B cell (primary cell): ENCODE measurements at regions not wholly inside any gene's neighbourhood (a gene's known extent, or its start where the extent isn't known, plus 50 kb on each side); places are given as distances from the start of the nearest gene placed in this dataset.

ENCODE experiments used
- ATAC-seq: fragments of 200-7000 bp; cut with Tn5 transposase; one replicate; pipeline ENCODE4 v1.10.0; 2021; ENCODE audit warnings: low read depth, mild to moderate bottlenecking, moderate number of reproducible peaks, moderate library complexity
- CTCF ChIA-PET: fragments of 350-600 bp; sonication (Branson Sonifier 250); formaldehyde crosslinking; loops from one replicate; lab custom pipeline; 2021; ENCODE audit warnings: antibody characterized with exemption, inconsistent platforms; lab: Charles Lee
- POLR2A ChIA-PET: fragments of 350-600 bp; sonication (Branson Sonifier 250); formaldehyde crosslinking; loops from one replicate; lab custom pipeline; 2021; ENCODE audit warnings: antibody characterized with exemption; lab: Charles Lee
- DNase-seq: peaks from one replicate; pipeline ENCODE4 v3.0.0; 2013
- H2AFZ ChIP-seq: 2 replicates; pipeline ENCODE4 v1.6.1; 2012; ENCODE audit warnings: mild to moderate bottlenecking, low read depth, low read length; ENCODE audit not compliant: insufficient read depth, poor library complexity, severe bottlenecking
- H3K27ac ChIP-seq, 2 donors: 1 replicate in 1 of 2; 2 replicates in 1 of 2; pipeline ENCODE4 v1.5.1; 2012 to 2013; ENCODE audit warnings: low read length in 2 of 2, mild to moderate bottlenecking in 2 of 2, moderate library complexity in 1 of 2
- H3K27me3 ChIP-seq, 4 experiments: fragments of 200-600 bp in 1 of 4; sonication (generic) in 1 of 4; replicated peaks in 1 of 4; 1 replicate in 2 of 4; 2 replicates in 2 of 4; pipeline versions ENCODE4 v1.6.1 to v1.7.0; 2013 to 2016; ENCODE audit warnings: low read length in 3 of 4, mild to moderate bottlenecking in 2 of 4, mixed read lengths in 1 of 4, moderate library complexity in 1 of 4; ENCODE audit not compliant: insufficient read depth in 4 of 4, control insufficient read depth in 3 of 4; ENCODE audit errors: control extremely low read depth in 1 of 4
- H3K36me3 ChIP-seq, 2 experiments: replicated peaks in 1 of 2; 1 replicate in 1 of 2; 2 replicates in 1 of 2; pipeline versions ENCODE4 v1.6.1 to v1.7.1; 2013; ENCODE audit warnings: low read length in 1 of 2; ENCODE audit not compliant: insufficient read depth in 2 of 2, control insufficient read depth in 1 of 2; ENCODE audit errors: control extremely low read depth in 1 of 2, extremely low read depth in 1 of 2
- H3K4me1 ChIP-seq, 2 donors: fragments of 200-600 bp in 1 of 2; sonication (generic) in 1 of 2; 1 replicate in 1 of 2; 2 replicates in 1 of 2; pipeline versions ENCODE4 v1.5.1 to v1.6.1; 2013 to 2017; ENCODE audit warnings: low read length in 2 of 2; ENCODE audit not compliant: control insufficient read depth in 2 of 2, insufficient read depth in 2 of 2
- H3K4me2 ChIP-seq: replicated peaks from 2 replicates; pipeline ENCODE3; 2012; ENCODE audit warnings: mild to moderate bottlenecking, low read depth, low read length; ENCODE audit not compliant: poor library complexity, severe bottlenecking
- H3K4me3 ChIP-seq, 5 experiments: fragments of 200-600 bp in 1 of 5; sonication (generic) in 1 of 5; 1 replicate in 3 of 5; 2 replicates in 2 of 5; pipeline versions ENCODE4 v1.5.1 to v1.7.0; 2011 to 2016; ENCODE audit warnings: low read length in 4 of 5, mild to moderate bottlenecking in 4 of 5, low read depth in 2 of 5, control low read depth in 1 of 5, moderate library complexity in 1 of 5; ENCODE audit not compliant: insufficient read depth in 1 of 5; ENCODE audit errors: control extremely low read depth in 1 of 5, extremely low read depth in 1 of 5
- H3K79me2 ChIP-seq: fragments of 200-600 bp; sonication (generic); one replicate; pipeline ENCODE4 v1.6.0; 2016; ENCODE audit warnings: low read length; ENCODE audit not compliant: control insufficient read depth, insufficient read depth
- H3K9ac ChIP-seq: fragments of 200-600 bp; sonication (generic); 2 replicates; pipeline ENCODE4 v1.6.1; 2017; ENCODE audit warnings: mild to moderate bottlenecking, low read length, moderate library complexity
- H3K9me3 ChIP-seq, 3 donors: one replicate each; pipeline versions ENCODE4 v1.6.1 to v1.7.1; 2013; ENCODE audit warnings: low read length in 2 of 3; ENCODE audit not compliant: control insufficient read depth in 2 of 3, insufficient read depth in 1 of 3; ENCODE audit errors: control extremely low read depth in 1 of 3
- H4K20me1 ChIP-seq: 2 replicates; pipeline ENCODE4 v1.6.0; 2012; ENCODE audit warnings: mild to moderate bottlenecking, low read length; ENCODE audit not compliant: insufficient read depth, control insufficient read depth, poor library complexity, severe bottlenecking
- H3K27ac Mint-ChIP-seq: one replicate; pipeline ENCODE4 v1.8.0; 2021; ENCODE audit warnings: mixed read lengths
- H3K27me3 Mint-ChIP-seq: one replicate; pipeline ENCODE4 v1.8.0; 2021; ENCODE audit warnings: mixed read lengths
- H3K4me1 Mint-ChIP-seq: one replicate; pipeline ENCODE4 v1.8.0; 2021; ENCODE audit warnings: mixed read lengths
- H3K4me3 Mint-ChIP-seq: one replicate; pipeline ENCODE4 v1.8.0; 2021; ENCODE audit warnings: mixed read lengths
- H3K9me3 Mint-ChIP-seq: one replicate; pipeline ENCODE4 v1.8.0; 2022; ENCODE audit warnings: mixed read lengths; ENCODE audit not compliant: insufficient read depth
- CTCF ChIP-seq: fragments of 200-600 bp; IDR thresholded peaks from one replicate; pipeline ENCODE4 v1.8.0; 2022; ENCODE audit warnings: antibody characterized with exemption, mild to moderate bottlenecking
- EZH2 ChIP-seq: IDR thresholded peaks from 2 replicates; pipeline ENCODE4 v1.6.1; 2012; ENCODE audit warnings: borderline replicate concordance, low read depth, mild to moderate bottlenecking, moderate library complexity, low read length; ENCODE audit not compliant: insufficient read depth, poor library complexity, severe bottlenecking
- WGBS: methylation state at CpG from one replicate; pipeline ENCODE4 v1.1.5; 2013; ENCODE audit warnings: missing lambda C conversion rate; ENCODE audit not compliant: insufficient coverage; 5-methylcytosine and 5-hydroxymethylcytosine counted together
- intact Hi-C: fragments of 100-400 bp; cut with micrococcal nuclease; formaldehyde crosslinking; loops from one replicate; pipeline ENCODE4 v1.10.0; 2022

GRCh38 chr13:37453246-37453645, 145.3 kb downstream of the POSTN start:
- no peaks in the 10 kb centered on the region for H3K4me1 ChIP-seq
- H3K36me3 ChIP-seq: no peaks in the 10 kb centered on the region
- Mint-ChIP-seq H3K27me3 (no peaks in the 10 kb centered on the region), H3K4me1 (no peaks in the 10 kb centered on the region), H3K27ac (no peak overlapping the region), H3K4me3 (no peak overlapping the region), H3K9me3 (peaks cover 7% of the 10 kb centered on the region)
- TF ChIP-seq EZH2: no peak
- TF ChIP-seq CTCF: no peak
- POLR2A ChIA-PET: no interaction called here
- no peaks in the 10 kb centered on the region for H3K79me2 ChIP-seq
- intact Hi-C loops: no loop called here
- CTCF ChIA-PET: no interaction called here
- H3K27me3 ChIP-seq: no peaks in the 10 kb centered on the region
- H3K4me2 ChIP-seq: no peak overlapping the region
- no peaks in the 10 kb centered on the region for H4K20me1 ChIP-seq
- H3K27ac ChIP-seq: no peak overlapping the region
- DNase-seq (no peak), ATAC-seq (no peak)
- H3K9me3 ChIP-seq: peaks cover 0 to 5% (median 0%) of the 10 kb centered on the region in 3 donors
- WGBS: no CpG with 5 or more reads among the region's 2 CpGs
- no peak overlapping the region for H2AFZ ChIP-seq
- H3K9ac ChIP-seq: no peak overlapping the region
- H3K4me3 ChIP-seq: no peak overlapping the region

- no peaks in the 10 kb centered on the region for H3K4me1 ChIP-seq
- intact Hi-C loops: no loop called here
- H2AFZ ChIP-seq: no peak overlapping the region
- no peaks in the 10 kb centered on the region for H3K4me1 Mint-ChIP-seq
- H3K9me3 Mint-ChIP-seq: peaks cover 5% of the 10 kb centered on the region
- TF ChIP-seq CTCF (no peak), EZH2 (no peak)
- H3K9me3 ChIP-seq: peaks cover 0 to 5% (median 0%) of the 10 kb centered on the region in 3 donors
- H3K27me3 ChIP-seq: no peaks in the 10 kb centered on the region
- ChIA-PET CTCF (no interaction called here), POLR2A (no interaction called here)
- DNase-seq: no peak
- no peaks in the 10 kb centered on the region for H3K36me3 ChIP-seq
- H3K4me3 ChIP-seq: no peak overlapping the region
- no peak overlapping the region for H3K9ac ChIP-seq
- no CpG with 5 or more reads among the region's 2 CpGs for WGBS
- H3K27ac Mint-ChIP-seq: no peak overlapping the region
- no peak overlapping the region for H3K4me3 Mint-ChIP-seq
- H4K20me1 ChIP-seq: no peaks in the 10 kb centered on the region
- H3K27ac ChIP-seq: no peak overlapping the region
- no peak for ATAC-seq
- no peak overlapping the region for H3K4me2 ChIP-seq
- H3K79me2 ChIP-seq: no peaks in the 10 kb centered on the region
- H3K27me3 Mint-ChIP-seq: no peaks in the 10 kb centered on the region
Measured at GRCh38 chr13:37450276-37450675, 148.3 kb downstream of the POSTN start.
